ENCODE measurements at regions not wholly inside any gene's neighbourhood (a gene's known extent, or its start where the extent isn't known, plus 50 kb on each side); places are given as distances from the start of the nearest gene placed in this dataset.
"Not testable (repeated sequence)": the region's sequence is repeated elsewhere in the genome, so short reads cannot be mapped to it uniquely, and the experiment has no call there.

DNA sequence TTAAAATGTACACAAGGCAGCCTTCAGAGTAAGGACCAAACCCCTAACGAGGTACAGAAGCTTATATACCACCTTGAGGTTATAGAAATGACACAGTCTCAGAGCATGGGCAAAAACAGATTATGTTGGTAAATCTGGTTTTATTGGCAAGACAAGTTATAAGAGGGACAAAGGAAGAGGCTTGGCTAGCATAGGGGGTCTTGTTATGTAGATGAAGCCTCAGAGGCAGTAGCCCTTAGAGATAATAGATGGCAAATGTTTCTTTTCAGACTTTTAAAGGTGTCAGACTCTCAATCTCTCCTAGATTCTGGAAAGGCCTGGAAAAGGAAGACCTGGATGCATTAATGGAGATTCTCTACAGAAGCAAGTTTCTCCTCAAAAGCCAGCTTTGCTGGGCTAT lies 123.3 kb upstream of the ATXN1 start:
- Histone ChIP-seq H3K9me3 (no peaks in the 10 kb centered on the region), H3K27me3 (no peaks in the 10 kb centered on the region), H3K4me3 (no peak overlapping the region), H3K36me3 (no peaks in the 10 kb centered on the region), H3K4me1 (no peaks in the 10 kb centered on the region), H3K27ac (no peak overlapping the region)
- no peak for ATAC-seq
- no peak for TF ChIP-seq POLR2AphosphoS5 (IDR thresholded peaks at IDR 0.05)
- TF ChIP-seq, protein P1, sequence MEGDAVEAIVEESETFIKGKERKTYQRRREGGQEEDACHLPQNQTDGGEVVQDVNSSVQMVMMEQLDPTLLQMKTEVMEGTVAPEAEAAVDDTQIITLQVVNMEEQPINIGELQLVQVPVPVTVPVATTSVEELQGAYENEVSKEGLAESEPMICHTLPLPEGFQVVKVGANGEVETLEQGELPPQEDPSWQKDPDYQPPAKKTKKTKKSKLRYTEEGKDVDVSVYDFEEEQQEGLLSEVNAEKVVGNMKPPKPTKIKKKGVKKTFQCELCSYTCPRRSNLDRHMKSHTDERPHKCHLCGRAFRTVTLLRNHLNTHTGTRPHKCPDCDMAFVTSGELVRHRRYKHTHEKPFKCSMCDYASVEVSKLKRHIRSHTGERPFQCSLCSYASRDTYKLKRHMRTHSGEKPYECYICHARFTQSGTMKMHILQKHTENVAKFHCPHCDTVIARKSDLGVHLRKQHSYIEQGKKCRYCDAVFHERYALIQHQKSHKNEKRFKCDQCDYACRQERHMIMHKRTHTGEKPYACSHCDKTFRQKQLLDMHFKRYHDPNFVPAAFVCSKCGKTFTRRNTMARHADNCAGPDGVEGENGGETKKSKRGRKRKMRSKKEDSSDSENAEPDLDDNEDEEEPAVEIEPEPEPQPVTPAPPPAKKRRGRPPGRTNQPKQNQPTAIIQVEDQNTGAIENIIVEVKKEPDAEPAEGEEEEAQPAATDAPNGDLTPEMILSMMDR (IDR thresholded peaks at IDR 0.05) = no peak
- no peak for TF ChIP-seq EP300 (IDR thresholded peaks at IDR 0.05)
- TF ChIP-seq POLR2A (IDR thresholded peaks at IDR 0.05) = no peak
- WGBS, 2 donors (ENCODE audit: low coverage in 1 of 2) = 63 to 88% methylated on average over 1 of the region's 1 CpG

DNA sequence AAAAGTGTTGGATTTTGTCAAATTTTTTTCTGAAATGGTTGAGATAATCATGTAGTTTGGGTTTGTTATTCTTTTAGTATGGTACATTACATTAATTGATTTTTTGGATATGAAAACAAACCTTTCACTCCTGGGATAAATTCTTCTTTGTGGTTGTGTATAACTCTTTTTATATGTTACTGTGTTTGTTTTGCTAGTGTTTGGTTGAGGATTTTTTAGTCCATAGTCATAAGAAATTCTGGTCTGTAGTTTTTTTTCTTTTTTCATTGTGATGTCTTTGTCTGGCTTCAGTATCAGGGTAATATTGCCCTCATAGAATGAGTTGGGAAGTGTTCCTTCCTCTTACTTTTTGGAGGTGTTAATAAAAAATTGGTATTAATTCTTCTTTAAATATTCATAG lies 122.2 kb upstream of the ATXN1 start:
- ATAC-seq = no peak
- H3K4me3 ChIP-seq = no peak overlapping the region
- H3K4me1 ChIP-seq = no peaks in the 10 kb centered on the region
- H3K9me3 ChIP-seq = peaks cover 0 to 7% (median 0%) of the 10 kb centered on the region in 3 donors
- no peak for TF ChIP-seq EP300 (IDR thresholded peaks at IDR 0.05)
- no peaks in the 10 kb centered on the region for H3K36me3 ChIP-seq
- H3K27me3 ChIP-seq = no peaks in the 10 kb centered on the region
- no peak overlapping the region for H3K27ac ChIP-seq

DNA sequence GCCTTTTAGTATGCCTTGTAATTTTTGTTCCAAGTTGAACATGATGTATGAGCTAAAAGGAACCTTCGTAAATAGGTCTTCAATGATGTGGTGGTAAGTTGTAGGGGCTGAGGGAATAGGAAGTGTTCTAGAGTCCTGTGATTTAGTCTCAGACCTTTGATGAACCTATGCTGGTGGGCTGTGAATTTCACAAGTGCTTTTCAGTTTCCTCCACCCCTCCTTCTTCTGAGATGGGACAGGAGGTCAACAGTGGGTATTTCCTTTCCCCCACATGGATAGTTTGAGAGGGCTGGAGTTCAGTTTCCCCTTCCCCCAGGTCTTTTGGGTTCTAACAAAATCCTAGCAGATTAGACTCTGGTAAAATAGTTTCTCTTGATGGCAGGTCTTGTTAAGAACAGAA lies 121.0 kb upstream of the ATXN1 start:
- Histone ChIP-seq H3K27me3 (no peaks in the 10 kb centered on the region), H3K4me3 (no peak overlapping the region), H3K27ac (no peak overlapping the region), H3K4me1 (no peaks in the 10 kb centered on the region), H3K9me3 (peaks cover 0 to 13% (median 0%) of the 10 kb centered on the region in 3 donors), H3K36me3 (no peaks in the 10 kb centered on the region)
- TF ChIP-seq EP300 (IDR thresholded peaks at IDR 0.05) (no peak), POLR2A (IDR thresholded peaks at IDR 0.05) (no peak), POLR2AphosphoS5 (IDR thresholded peaks at IDR 0.05) (no peak)
- TF ChIP-seq, protein P1 (IDR thresholded peaks at IDR 0.05) = no peak
- 77 to 100% methylated on average over 1 of the region's 1 CpG for WGBS, 2 donors (ENCODE audit: low coverage in 1 of 2)
- no peak for ATAC-seq

DNA sequence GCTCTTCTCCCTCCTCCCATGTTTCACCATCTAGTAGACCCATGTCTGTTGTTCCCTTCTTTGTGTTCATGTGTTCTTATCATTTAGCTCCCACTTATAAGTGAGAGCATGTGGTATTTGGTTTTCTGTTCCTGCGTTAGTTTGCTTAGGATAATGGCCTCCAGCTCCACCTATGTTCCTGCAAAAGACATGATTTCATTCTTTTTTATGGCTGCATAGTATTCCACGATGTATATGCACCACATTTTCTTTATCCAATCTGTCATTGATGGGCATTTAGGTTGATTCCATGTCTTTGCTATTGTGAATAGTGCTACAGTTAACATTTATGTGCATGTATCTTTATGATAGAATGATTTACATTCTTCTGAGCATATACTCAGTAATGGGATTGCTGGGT lies 115.6 kb upstream of the ATXN1 start:
- not testable (repeated sequence) for H3K27me3 ChIP-seq, ATAC-seq, H3K36me3 ChIP-seq, H3K4me3 ChIP-seq, H3K4me1 ChIP-seq, H3K27ac ChIP-seq
- peaks cover 0 to 13% (median 0%) of the 10 kb centered on the region in 3 donors for H3K9me3 ChIP-seq
- 88 to 94% methylated on average over 1 to 2 of the region's 2 CpGs for WGBS, 2 donors (ENCODE audit: low coverage in 1 of 2)

DNA sequence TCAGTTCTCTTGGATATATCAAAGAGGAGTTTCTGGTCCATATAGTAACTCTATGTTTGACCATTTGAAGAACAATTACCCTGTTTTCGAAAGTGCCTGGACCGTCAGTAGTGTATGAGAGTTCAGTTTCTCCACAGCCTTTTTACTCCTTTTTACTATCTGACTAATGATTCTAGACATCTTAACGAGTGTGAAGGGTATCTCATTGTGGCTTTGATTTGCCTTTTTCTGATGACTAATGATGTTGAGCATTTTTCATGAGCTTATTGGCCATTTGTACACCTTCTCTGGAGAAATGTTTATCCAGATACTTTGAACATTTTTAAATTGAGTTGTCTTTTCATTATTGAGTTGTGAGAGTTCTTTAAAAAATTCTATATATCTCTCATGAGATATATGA lies 114.9 kb upstream of the ATXN1 start:
- no peak overlapping the region for H3K4me3 ChIP-seq
- peaks cover 0 to 13% (median 0%) of the 10 kb centered on the region in 3 donors for H3K9me3 ChIP-seq
- no peaks in the 10 kb centered on the region for H3K27me3 ChIP-seq
- no peaks in the 10 kb centered on the region for H3K36me3 ChIP-seq
- no peak overlapping the region for H3K27ac ChIP-seq
- ATAC-seq = no peak
- 81 to 83% methylated on average over 2 to 3 of the region's 3 CpGs for WGBS, 2 donors (ENCODE audit: low coverage in 1 of 2)
- H3K4me1 ChIP-seq = no peaks in the 10 kb centered on the region
- TF ChIP-seq POLR2AphosphoS5 (IDR thresholded peaks at IDR 0.05) (no peak), EP300 (IDR thresholded peaks at IDR 0.05) (no peak), POLR2A (IDR thresholded peaks at IDR 0.05) (no peak)
- TF ChIP-seq, protein P1 (IDR thresholded peaks at IDR 0.05) = no peak

DNA sequence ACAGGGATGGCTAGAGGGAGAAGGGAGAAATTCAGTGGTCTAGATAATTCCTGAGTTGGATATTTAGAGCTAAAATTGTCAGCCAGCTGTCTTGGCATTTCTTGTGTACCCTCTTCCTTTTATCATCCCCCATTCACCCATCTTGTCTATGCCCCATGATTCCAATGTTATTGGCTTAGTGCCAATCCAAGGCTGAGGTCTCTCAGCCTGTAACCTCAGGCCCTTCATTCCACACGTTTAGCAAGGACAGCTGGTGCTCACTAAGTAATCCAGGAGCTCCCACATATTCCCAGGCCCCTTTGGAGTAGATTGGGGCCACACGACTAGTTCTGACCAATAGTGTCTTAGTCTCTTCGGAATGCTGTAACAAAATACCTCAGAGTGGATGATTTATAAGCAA lies 112.4 kb upstream of the ATXN1 start:
- Histone ChIP-seq H3K36me3 (no peaks in the 10 kb centered on the region), H3K27ac (no peak overlapping the region), H3K4me3 (no peak overlapping the region), H3K4me1 (no peaks in the 10 kb centered on the region), H3K9me3 (peaks cover 0 to 9% (median 0%) of the 10 kb centered on the region in 3 donors), H3K27me3 (no peaks in the 10 kb centered on the region)
- WGBS, 2 donors (ENCODE audit: low coverage in 1 of 2) = 73 to 76% methylated on average over 2 to 3 of the region's 3 CpGs
- TF ChIP-seq POLR2A (IDR thresholded peaks at IDR 0.05) = no peak
- TF ChIP-seq EP300 (IDR thresholded peaks at IDR 0.05) = no peak
- TF ChIP-seq POLR2AphosphoS5 (IDR thresholded peaks at IDR 0.05) = no peak
- TF ChIP-seq, protein P1 (IDR thresholded peaks at IDR 0.05) = no peak
- no peak for ATAC-seq
